NCI-H2196 (cell line): ENCODE measurements at regions not wholly inside any gene's neighbourhood (a gene's known extent, or its start where the extent isn't known, plus 50 kb on each side); places are given as distances from the start of the nearest gene placed in this dataset.

Source experiments
- DNase-seq: peaks from one replicate; lab custom pipeline; 2025; ENCODE audit not compliant: unreplicated experiment; lab: John Stamatoyannopoulos, UW

GRCh38 chr1:97999320-97999719 lies 78.5 kb upstream of the DPYD start:
- no peak for DNase-seq

GRCh38 chr1:97996880-97997279 lies 76.0 kb upstream of the DPYD start:
- no peak for DNase-seq

DNA sequence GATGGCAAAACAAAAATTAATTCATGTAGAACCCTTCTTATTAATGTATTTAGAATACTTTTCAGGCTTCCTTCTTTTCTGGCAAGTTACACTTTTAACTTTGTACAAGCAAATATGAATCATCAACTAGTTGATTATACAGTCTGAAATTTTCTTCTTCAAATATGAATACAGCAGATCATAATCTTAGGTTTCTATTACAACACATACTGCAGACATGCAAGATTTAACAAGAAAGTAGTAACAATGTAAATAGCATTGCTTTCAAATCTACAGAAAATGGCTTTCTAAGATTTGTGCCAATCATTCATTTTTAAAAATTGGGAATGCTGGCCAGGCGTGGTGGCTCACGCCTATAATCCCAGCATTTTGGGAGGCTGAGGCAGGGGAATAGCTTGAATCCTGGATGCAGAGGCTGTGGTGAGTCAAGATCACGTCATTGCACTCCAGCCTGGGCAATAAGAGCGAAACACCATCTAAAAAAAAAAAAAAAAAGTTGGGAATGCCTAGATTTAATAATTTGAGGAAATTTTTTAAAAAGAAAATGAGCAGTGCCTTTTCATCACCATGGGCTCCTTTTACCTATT lies 68.4 kb upstream of the DPYD start:
- no peak for DNase-seq

DNA sequence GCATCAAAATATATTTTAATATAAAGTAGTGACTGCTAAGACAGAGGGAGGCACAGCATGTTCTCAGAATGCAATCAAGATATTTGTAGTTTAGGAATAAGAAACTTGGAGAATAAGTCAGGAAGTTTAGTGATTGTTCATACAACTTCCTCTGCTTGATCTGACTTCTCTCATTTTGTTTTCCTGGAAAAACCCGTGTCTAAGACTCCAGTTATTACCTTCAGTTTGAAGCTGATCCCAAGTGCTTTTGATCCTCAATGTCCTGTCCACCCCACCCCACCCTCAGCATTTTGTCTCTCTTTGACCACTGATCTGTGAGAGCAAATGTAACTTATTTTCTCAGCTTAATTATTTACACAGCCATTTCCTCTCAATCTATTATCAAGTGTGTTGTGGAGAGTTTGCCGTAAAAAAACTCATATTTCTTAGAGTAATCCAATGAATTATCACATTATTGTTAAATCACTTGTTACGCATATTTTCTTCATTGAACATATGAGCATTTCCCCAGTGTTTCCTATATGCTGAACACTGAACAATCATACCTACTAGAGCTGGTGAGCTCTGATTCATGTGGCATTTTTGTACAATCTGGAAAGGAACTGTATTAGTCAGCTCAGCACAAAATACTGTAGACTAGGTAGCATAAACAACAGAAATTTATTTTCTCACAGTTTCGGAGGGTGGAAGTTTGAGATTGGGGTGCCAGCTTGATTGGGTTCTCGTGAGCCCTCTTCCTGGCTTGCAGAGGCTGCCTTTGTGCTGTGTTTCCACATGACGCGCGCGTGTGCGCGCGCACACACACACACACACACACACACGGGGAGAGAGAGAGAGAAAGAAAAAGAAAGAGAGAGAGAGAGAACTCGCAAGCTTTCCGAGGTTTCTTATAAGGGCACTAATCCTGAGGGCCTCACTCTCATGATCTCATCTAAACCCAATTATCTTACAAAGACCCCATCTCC lies 65.5 kb upstream of the DPYD start:
- no peak for DNase-seq

GRCh38 chr1:97983126-97983525 lies 62.3 kb upstream of the DPYD start:
- DNase-seq = no peak

DNA sequence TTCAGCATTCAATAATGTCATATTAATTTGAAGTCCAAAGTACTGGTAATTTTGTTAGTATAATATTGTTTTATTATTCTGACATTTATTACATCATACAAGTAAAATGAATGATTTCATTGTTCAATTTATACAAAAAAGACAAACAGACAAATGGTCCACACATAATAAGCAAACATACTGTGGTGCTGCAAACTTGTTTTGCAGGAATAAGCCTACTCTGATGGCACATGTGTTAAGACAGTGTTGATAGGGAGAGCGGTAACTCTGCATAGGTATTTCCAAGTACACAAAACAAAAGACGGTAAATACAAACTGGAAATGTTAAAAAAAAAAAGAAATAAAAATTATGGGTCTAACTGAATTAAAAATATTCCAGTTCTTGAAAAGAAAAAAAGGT lies 59.7 kb upstream of the DPYD start:
- no peak for DNase-seq

GRCh38 chr1:97976801-97977200 lies 56.0 kb upstream of the DPYD start:
- no peak for DNase-seq
